KOPT-K1 (cell line): ENCODE measurements at regions not wholly inside any gene's neighbourhood (a gene's known extent, or its start where the extent isn't known, plus 50 kb on each side); places are given as distances from the start of the nearest gene placed in this dataset.
A peak's percentile ranks its signal among the peaks of the same experiment; 100 is the strongest.
"Not testable (repeated sequence)": the region's sequence is repeated elsewhere in the genome, so short reads cannot be mapped to it uniquely, and the experiment has no call there.

Experiments used
- H3K27ac ChIP-seq: fragments of 200-600 bp; sonication (generic); 2 replicates; pipeline ENCODE4 v1.5.1; 2016; ENCODE audit warnings: antibody characterized with exemption, mild to moderate bottlenecking, low read depth, low read length; ENCODE audit not compliant: poor library complexity, severe bottlenecking
- H3K36me3 ChIP-seq: fragments of 200-600 bp; sonication (generic); 2 replicates; pipeline ENCODE4 v1.5.1; 2017; ENCODE audit warnings: antibody characterized with exemption, mild to moderate bottlenecking, low read length, moderate library complexity; ENCODE audit not compliant: insufficient read depth
- H3K9me3 ChIP-seq: fragments of 200-600 bp; sonication (generic); 2 replicates; pipeline ENCODE4 v1.5.1; 2017; ENCODE audit warnings: antibody characterized with exemption, low read length, mild to moderate bottlenecking; ENCODE audit not compliant: insufficient read depth, poor library complexity, severe bottlenecking

GRCh38 chr2:128611421-128612320, 293.0 kb upstream of the HS6ST1 start:
- Histone ChIP-seq H3K27ac (no peak overlapping the region), H3K9me3 (no peaks in the 10 kb centered on the region), H3K36me3 (no peaks in the 10 kb centered on the region)

- Histone ChIP-seq H3K36me3 (no peaks in the 10 kb centered on the region), H3K27ac (no peak overlapping the region), H3K9me3 (no peaks in the 10 kb centered on the region)
Measured at GRCh38 chr2:128612628-128613027, 294.0 kb upstream of the HS6ST1 start.

GRCh38 chr2:128613351-128613750, 294.7 kb upstream of the HS6ST1 start:
- Histone ChIP-seq H3K36me3 (no peaks in the 10 kb centered on the region), H3K9me3 (no peaks in the 10 kb centered on the region), H3K27ac (no peak overlapping the region)

GRCh38 chr2:128613876-128614275, 295.2 kb upstream of the HS6ST1 start:
- Histone ChIP-seq H3K27ac (no peak overlapping the region), H3K36me3 (no peaks in the 10 kb centered on the region), H3K9me3 (no peaks in the 10 kb centered on the region)

- H3K27ac ChIP-seq, H3K36me3 ChIP-seq, H3K9me3 ChIP-seq: not testable (repeated sequence)
Measured at GRCh38 chr2:128614907-128615306, 296.2 kb upstream of the HS6ST1 start.

- Histone ChIP-seq H3K27ac (no peak overlapping the region), H3K36me3 (no peaks in the 10 kb centered on the region), H3K9me3 (no peaks in the 10 kb centered on the region)
Measured at GRCh38 chr2:128615571-128615970, 296.9 kb upstream of the HS6ST1 start.

GRCh38 chr2:128617029-128617590, 298.4 kb upstream of the HS6ST1 start:
- H3K36me3 ChIP-seq, result no peaks in the 10 kb centered on the region
- H3K27ac ChIP-seq, result no peak overlapping the region
- no peaks in the 10 kb centered on the region for H3K9me3 ChIP-seq

- Histone ChIP-seq H3K27ac (no peak overlapping the region), H3K36me3 (no peaks in the 10 kb centered on the region), H3K9me3 (no peaks in the 10 kb centered on the region)
Measured at GRCh38 chr2:128617661-128618060, 299.0 kb upstream of the HS6ST1 start.

GRCh38 chr2:128618642-128619041, 300.0 kb upstream of the HS6ST1 start:
- no peaks in the 10 kb centered on the region for H3K9me3 ChIP-seq
- H3K36me3 ChIP-seq, result no peaks in the 10 kb centered on the region
- no peak overlapping the region for H3K27ac ChIP-seq

GRCh38 chr2:128619471-128620325, 301.0 kb upstream of the HS6ST1 start:
- H3K27ac ChIP-seq, result no peak overlapping the region

GRCh38 chr2:128621074-128621473, 302.4 kb upstream of the HS6ST1 start:
- H3K27ac ChIP-seq, result no peak overlapping the region
- H3K9me3 ChIP-seq, result no peaks in the 10 kb centered on the region
- H3K36me3 ChIP-seq, result no peaks in the 10 kb centered on the region

More at GRCh38 chr2:128619471-128620325, 301.0 kb upstream of the HS6ST1 start:
- Histone ChIP-seq H3K9me3 (no peaks in the 10 kb centered on the region), H3K36me3 (no peaks in the 10 kb centered on the region)

- H3K9me3 ChIP-seq, result no peaks in the 10 kb centered on the region
- no peaks in the 10 kb centered on the region for H3K36me3 ChIP-seq
- no peak overlapping the region for H3K27ac ChIP-seq
Measured at GRCh38 chr2:128622371-128622770, 303.7 kb upstream of the HS6ST1 start.

- Histone ChIP-seq H3K36me3 (no peaks in the 10 kb centered on the region), H3K9me3 (no peaks in the 10 kb centered on the region), H3K27ac (no peak overlapping the region)
Measured at GRCh38 chr2:128622955-128623620, 304.4 kb upstream of the HS6ST1 start.

GRCh38 chr2:128623776-128624761, 305.4 kb upstream of the HS6ST1 start:
- H3K27ac ChIP-seq, result peak overlapping the region; percentile 28
- H3K36me3 ChIP-seq, result no peaks in the 10 kb centered on the region
- H3K9me3 ChIP-seq, result no peaks in the 10 kb centered on the region
